Nephron (organoid): ENCODE measurements at regions not wholly inside any gene's neighbourhood (a gene's known extent, or its start where the extent isn't known, plus 50 kb on each side); places are given as distances from the start of the nearest gene placed in this dataset.
"Not testable (repeated sequence)": the region's sequence is repeated elsewhere in the genome, so short reads cannot be mapped to it uniquely, and the experiment has no call there.

ENCODE experiments used
- H3K27ac Mint-ChIP-seq, 3 experiments: 2 replicates each; pipeline ENCODE4 v1.8.0; 2020; ENCODE audit warnings: mixed read lengths in 3 of 3, mild to moderate bottlenecking in 2 of 3, moderate library complexity in 1 of 3
- H3K27me3 Mint-ChIP-seq: 2 replicates; pipeline ENCODE4 v1.8.0; 2021; ENCODE audit warnings: low read depth, mild to moderate bottlenecking, moderate library complexity, mixed read lengths
- H3K36me3 Mint-ChIP-seq: 2 replicates; pipeline ENCODE4 v1.8.0; 2020; ENCODE audit warnings: low read depth, mixed read lengths
- H3K4me1 Mint-ChIP-seq: 2 replicates; pipeline ENCODE4 v1.8.0; 2020; ENCODE audit warnings: mixed read lengths
- H3K4me3 Mint-ChIP-seq, 3 experiments: 2 replicates each; pipeline ENCODE4 v1.8.0; 2020; ENCODE audit warnings: mild to moderate bottlenecking in 3 of 3, mixed read lengths in 3 of 3, moderate library complexity in 2 of 3
- H3K9me3 Mint-ChIP-seq: 2 replicates; pipeline ENCODE4 v1.8.0; 2020; ENCODE audit warnings: mixed read lengths
- CTCF ChIP-seq, 3 experiments: fragments of 200-600 bp; sonication (generic); IDR thresholded peaks; one replicate each; pipeline ENCODE4 v1.5.0; 2021; ENCODE audit warnings: antibody characterized with exemption in 3 of 3; ENCODE audit not compliant: unreplicated experiment in 3 of 3

- H3K9me3 Mint-ChIP-seq, result peaks cover 19% of the 10 kb centered on the region
- no peaks in the 10 kb centered on the region for H3K36me3 Mint-ChIP-seq
- no peak overlapping the region for H3K27ac Mint-ChIP-seq
- no peak overlapping the region for H3K4me3 Mint-ChIP-seq
- peaks cover 3% of the 10 kb centered on the region for H3K4me1 Mint-ChIP-seq
- peaks cover 20% of the 10 kb centered on the region for H3K27me3 Mint-ChIP-seq
- TF ChIP-seq CTCF (IDR thresholded peaks at IDR 0.05; ENCODE audit: unreplicated experiment in 3 of 3), result no peak
Observed at GRCh38 chr12:127133675-127134335, 1133.2 kb upstream of the TMEM132C start.

DNA sequence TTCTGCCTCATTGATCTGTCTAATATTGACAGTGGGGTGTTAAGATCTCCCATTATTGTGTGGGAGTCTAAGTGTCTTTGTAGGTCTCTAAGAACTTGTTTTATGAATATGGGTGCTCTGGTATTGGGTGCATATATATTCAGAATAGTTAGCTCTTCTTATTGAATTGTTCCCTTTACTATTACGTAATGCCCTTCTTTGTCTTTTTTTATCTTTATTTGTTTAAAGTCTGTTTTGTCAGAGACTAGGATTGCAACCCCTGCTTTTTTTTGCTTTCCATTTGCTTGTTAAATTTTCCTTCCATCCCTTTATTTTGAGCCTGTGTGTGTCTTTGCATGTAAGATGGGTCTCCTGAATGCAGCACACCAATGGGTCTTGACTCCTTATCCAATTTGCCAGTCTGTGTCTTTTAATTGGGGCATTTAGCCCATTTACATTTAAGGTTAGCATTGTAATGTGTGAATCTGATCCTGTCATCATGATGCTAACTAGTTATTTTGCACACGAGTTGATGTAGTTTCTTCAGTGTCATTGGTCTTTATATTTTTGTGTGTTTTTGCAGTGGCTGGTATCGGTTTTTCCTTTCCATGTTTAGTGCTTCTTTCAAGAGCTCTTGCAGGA lies 1126.0 kb upstream of the TMEM132C start:
- Mint-ChIP-seq H3K27me3 (peaks cover 14% of the 10 kb centered on the region), H3K9me3 (peaks cover 41% of the 10 kb centered on the region)
- not testable (repeated sequence) for H3K27ac Mint-ChIP-seq, H3K36me3 Mint-ChIP-seq, H3K4me3 Mint-ChIP-seq, H3K4me1 Mint-ChIP-seq

GRCh38 chr12:127143020-127143419 lies 1124.0 kb upstream of the TMEM132C start:
- peaks cover 13% of the 10 kb centered on the region for H3K27me3 Mint-ChIP-seq

GRCh38 chr12:127144770-127145169 lies 1122.2 kb upstream of the TMEM132C start:
- H3K27ac Mint-ChIP-seq, result no peak overlapping the region
- TF ChIP-seq CTCF (IDR thresholded peaks at IDR 0.05; ENCODE audit: unreplicated experiment in 3 of 3), result no peak
- no peak overlapping the region for H3K4me3 Mint-ChIP-seq
- H3K27me3 Mint-ChIP-seq, result peaks cover 10% of the 10 kb centered on the region
- peaks cover 14% of the 10 kb centered on the region for H3K4me1 Mint-ChIP-seq
- peaks cover 18% of the 10 kb centered on the region for H3K9me3 Mint-ChIP-seq
- no peaks in the 10 kb centered on the region for H3K36me3 Mint-ChIP-seq

More at GRCh38 chr12:127143020-127143419, 1124.0 kb upstream of the TMEM132C start:
- Mint-ChIP-seq H3K27ac (no peak overlapping the region), H3K4me1 (peaks cover 5% of the 10 kb centered on the region), H3K4me3 (no peak overlapping the region), H3K36me3 (no peaks in the 10 kb centered on the region), H3K9me3 (peaks cover 33% of the 10 kb centered on the region)
- TF ChIP-seq CTCF (IDR thresholded peaks at IDR 0.05; ENCODE audit: unreplicated experiment in 3 of 3), result no peak

- Mint-ChIP-seq H3K27ac (no peak overlapping the region), H3K4me1 (peaks cover 20% of the 10 kb centered on the region), H3K27me3 (peaks cover 5% of the 10 kb centered on the region), H3K4me3 (no peak overlapping the region), H3K9me3 (peaks cover 13% of the 10 kb centered on the region), H3K36me3 (no peaks in the 10 kb centered on the region)
- TF ChIP-seq CTCF (IDR thresholded peaks at IDR 0.05; ENCODE audit: unreplicated experiment in 3 of 3), result no peak
Observed at GRCh38 chr12:127145241-127145928, 1121.6 kb upstream of the TMEM132C start.

- Mint-ChIP-seq H3K4me1 (peaks cover 28% of the 10 kb centered on the region), H3K9me3 (peaks cover 10% of the 10 kb centered on the region), H3K27ac (no peak overlapping the region), H3K27me3 (peaks cover 5% of the 10 kb centered on the region), H3K36me3 (no peaks in the 10 kb centered on the region), H3K4me3 (no peak overlapping the region)
- no peak for TF ChIP-seq CTCF (IDR thresholded peaks at IDR 0.05; ENCODE audit: unreplicated experiment in 3 of 3)
Observed at GRCh38 chr12:127145929-127146789, 1120.8 kb upstream of the TMEM132C start.
